ENCODE measurements at regions not wholly inside any gene's neighbourhood (a gene's known extent, or its start where the extent isn't known, plus 50 kb on each side); places are given as distances from the start of the nearest gene placed in this dataset.

GRCh38 chr11:86184728-86185380 lies 59.7 kb upstream of the EED start:
- TF ChIP-seq CTCF (IDR thresholded peaks at IDR 0.05) (no peak), EZH2phosphoT487 (IDR thresholded peaks at IDR 0.05) (no peak), EZH2 (IDR thresholded peaks at IDR 0.05) (no peak)

Data from neural progenitor cell (in vitro differentiated cells).